BJ (cell line): ENCODE measurements at regions not wholly inside any gene's neighbourhood (a gene's known extent, or its start where the extent isn't known, plus 50 kb on each side); places are given as distances from the start of the nearest gene placed in this dataset.

Experiments used
- CTCF ChIA-PET: fragments of 350-600 bp; formaldehyde crosslinking; extraction: SDS; loops from one replicate; lab custom pipeline; 2021; ENCODE audit warnings: antibody characterized with exemption, inconsistent platforms; lab: Yijun Ruan, JAX
- POLR2A ChIA-PET: fragments of 300-600 bp; sonication (Branson Sonifier 250); formaldehyde crosslinking; extraction: SDS; loops from one replicate; lab custom pipeline; 2021; ENCODE audit warnings: antibody characterized with exemption; lab: Charles Lee
- DNase-seq: peaks from one replicate; pipeline ENCODE4 v3.0.0-alpha.2; 2011; ENCODE audit warnings: low read depth
- H3K27me3 ChIP-seq: 2 replicates; pipeline ENCODE4 v1.6.0; 2011; ENCODE audit warnings: low read length; ENCODE audit not compliant: control insufficient read depth, insufficient read depth
- H3K36me3 ChIP-seq: 2 replicates; pipeline ENCODE4 v1.5.1; 2011; ENCODE audit warnings: low read length; ENCODE audit not compliant: control insufficient read depth, insufficient read depth
- H3K4me3 ChIP-seq: 2 replicates; pipeline ENCODE4 v1.5.1; 2011; ENCODE audit warnings: low read depth, mild to moderate bottlenecking, control low read depth, low read length
- CTCF ChIP-seq: IDR thresholded peaks from 2 replicates; pipeline ENCODE4 v1.5.1; 2011; ENCODE audit warnings: low read depth, mild to moderate bottlenecking, control low read depth, inconsistent platforms, low read length, moderate library complexity; ENCODE audit not compliant: insufficient read depth

DNA sequence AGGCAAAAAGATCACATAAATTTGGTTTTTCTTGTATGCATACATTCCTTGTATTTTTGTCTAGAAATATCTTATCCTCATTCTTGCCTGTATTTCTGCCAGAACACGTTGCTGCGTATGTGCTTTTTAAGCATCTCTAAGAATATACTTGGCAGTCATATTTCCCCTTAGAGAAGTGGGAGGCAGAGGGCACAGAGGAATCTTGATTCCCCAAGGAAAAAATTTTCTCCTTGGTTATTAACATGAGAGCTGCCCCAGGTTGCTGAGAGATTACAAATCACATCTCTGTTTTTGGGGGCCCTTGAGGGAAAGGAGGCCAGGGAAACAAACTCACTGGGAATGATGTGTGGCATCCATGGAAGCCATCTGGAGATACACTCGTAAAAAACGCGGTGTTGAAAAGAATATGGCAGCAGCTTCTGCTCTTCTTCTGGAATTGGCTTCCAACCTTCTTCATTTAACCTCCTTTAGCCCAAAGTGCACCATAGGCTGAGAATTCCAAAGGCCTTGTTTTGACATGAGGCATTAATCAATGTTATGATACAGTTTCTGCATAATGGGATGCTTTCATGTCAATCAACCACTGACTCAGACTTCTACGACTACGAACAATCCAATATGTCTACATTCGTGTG is 684.3 kb upstream of the SORCS1 start:
- no peaks in the 10 kb centered on the region for H3K36me3 ChIP-seq
- no peak overlapping the region for H3K4me3 ChIP-seq
- ChIA-PET POLR2A (no interaction called here), CTCF (no interaction called here)
- TF ChIP-seq CTCF: no peak
- DNase-seq: no peak
- no peaks in the 10 kb centered on the region for H3K27me3 ChIP-seq

DNA sequence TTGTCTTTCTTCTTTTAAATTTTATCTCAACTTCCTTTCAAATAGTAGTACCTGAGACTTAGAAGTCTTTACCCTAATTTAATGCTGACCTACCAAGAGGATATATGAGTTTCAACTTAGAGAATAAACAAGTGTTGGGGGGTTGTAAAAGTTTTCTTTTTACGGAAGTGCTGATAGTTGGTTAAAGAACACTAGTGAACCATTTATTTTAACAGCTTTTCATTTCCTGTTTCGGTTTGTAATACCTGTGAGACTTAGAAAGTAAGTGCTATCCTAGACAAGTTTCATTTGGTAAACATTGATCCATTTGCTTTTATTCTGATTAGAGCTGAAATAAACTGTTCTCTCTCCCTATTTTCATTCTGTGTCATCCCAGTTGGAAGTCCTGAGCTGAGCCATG is 683.1 kb upstream of the SORCS1 start:
- ChIA-PET POLR2A (no interaction called here), CTCF (no interaction called here)
- DNase-seq: no peak
- TF ChIP-seq CTCF: no peak
- Histone ChIP-seq H3K27me3 (no peaks in the 10 kb centered on the region), H3K36me3 (no peaks in the 10 kb centered on the region), H3K4me3 (no peak overlapping the region)

- DNase-seq: no peak
- CTCF ChIA-PET: no interaction called here
Observed at GRCh38 chr10:107834706-107835105, 670.2 kb upstream of the SORCS1 start.

GRCh38 chr10:107831772-107832171 is 667.3 kb upstream of the SORCS1 start:
- H3K27me3 ChIP-seq: no peaks in the 10 kb centered on the region
- POLR2A ChIA-PET: no interaction called here
- no peak overlapping the region for H3K4me3 ChIP-seq
- CTCF ChIA-PET: no interaction called here
- no peak for DNase-seq
- no peaks in the 10 kb centered on the region for H3K36me3 ChIP-seq
- no peak for TF ChIP-seq CTCF

More at GRCh38 chr10:107834706-107835105, 670.2 kb upstream of the SORCS1 start:
- no peak overlapping the region for H3K4me3 ChIP-seq
- no peak for TF ChIP-seq CTCF
- H3K27me3 ChIP-seq: no peaks in the 10 kb centered on the region
- POLR2A ChIA-PET: no interaction called here
- H3K36me3 ChIP-seq: no peaks in the 10 kb centered on the region

GRCh38 chr10:107829161-107829560 is 664.7 kb upstream of the SORCS1 start:
- ChIA-PET POLR2A (no interaction called here), CTCF (no interaction called here)
- TF ChIP-seq CTCF: no peak
- DNase-seq: no peak
- no peaks in the 10 kb centered on the region for H3K27me3 ChIP-seq
- no peak overlapping the region for H3K4me3 ChIP-seq
- H3K36me3 ChIP-seq: no peaks in the 10 kb centered on the region
